ENCODE measurements at regions not wholly inside any gene's neighbourhood (a gene's known extent, or its start where the extent isn't known, plus 50 kb on each side); places are given as distances from the start of the nearest gene placed in this dataset.
"Not testable (repeated sequence)": the region's sequence is repeated elsewhere in the genome, so short reads cannot be mapped to it uniquely, and the experiment has no call there.

DNA sequence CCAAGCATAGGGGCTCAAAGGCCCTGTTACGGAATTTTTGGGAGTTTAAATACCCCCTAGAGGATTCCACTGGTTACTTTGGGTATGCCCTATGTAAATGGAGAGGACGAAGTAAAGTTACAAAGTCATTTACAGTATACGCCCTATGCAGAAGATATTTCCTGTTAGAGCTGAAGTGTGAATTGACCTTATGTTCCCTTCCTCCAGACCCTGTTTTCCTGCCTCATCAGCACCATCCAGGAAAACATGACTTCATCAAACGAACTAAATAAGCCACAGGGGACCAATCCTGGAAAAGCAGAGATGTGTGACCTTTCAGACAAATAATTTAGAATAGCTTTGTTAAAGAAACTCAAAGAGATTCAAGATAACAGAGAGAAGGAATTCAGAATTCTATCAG, 177.4 kb downstream of the SQOR start:
- no peak for DNase-seq

DNA sequence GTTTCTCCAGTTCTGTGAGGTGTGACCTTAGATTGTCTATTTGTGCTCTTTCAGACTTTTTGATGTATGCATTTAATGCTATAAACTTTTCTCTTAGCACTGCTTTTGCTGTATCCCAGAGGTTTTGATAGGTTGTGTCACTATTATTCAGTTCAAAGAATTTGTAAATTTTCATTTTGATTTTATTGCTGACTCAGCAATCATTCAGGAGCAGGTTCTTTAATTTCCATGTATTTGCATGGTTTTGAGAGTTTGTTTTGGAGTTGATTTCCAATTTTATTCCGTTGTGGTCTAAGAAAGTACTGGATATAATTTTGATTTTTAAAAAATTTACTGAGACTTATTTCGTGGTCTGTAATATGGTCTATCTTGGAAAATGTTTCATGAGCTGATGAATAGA, 182.7 kb downstream of the SQOR start:
- not testable (repeated sequence) for DNase-seq

GRCh38 chr15:45821390-45821789, 186.6 kb downstream of the SQOR start:
- peak; percentile 7 for DNase-seq

- DNase-seq = not testable (repeated sequence)
Measured at GRCh38 chr15:45822968-45823367, 188.1 kb downstream of the SQOR start.

DNA sequence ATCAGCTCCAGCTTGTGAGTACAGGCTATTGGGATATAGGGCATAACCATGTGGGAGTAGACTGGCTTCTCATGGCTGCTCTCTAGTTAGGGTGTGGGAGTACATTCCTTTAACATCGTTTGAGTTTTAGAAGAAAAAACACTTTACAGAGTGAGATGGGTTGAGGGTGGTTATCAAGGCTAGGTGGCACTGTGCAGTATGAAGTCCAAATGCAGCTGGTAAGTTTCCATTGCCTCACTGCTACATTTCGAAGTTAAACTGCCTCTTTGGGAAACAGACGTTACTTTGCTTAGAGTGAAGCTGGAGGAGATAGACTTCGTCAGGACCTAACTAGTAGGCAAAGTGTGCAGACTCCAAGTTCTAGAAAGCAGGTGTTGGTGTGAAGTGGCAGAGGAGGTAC, 192.4 kb downstream of the SQOR start:
- no peak for DNase-seq

DNA sequence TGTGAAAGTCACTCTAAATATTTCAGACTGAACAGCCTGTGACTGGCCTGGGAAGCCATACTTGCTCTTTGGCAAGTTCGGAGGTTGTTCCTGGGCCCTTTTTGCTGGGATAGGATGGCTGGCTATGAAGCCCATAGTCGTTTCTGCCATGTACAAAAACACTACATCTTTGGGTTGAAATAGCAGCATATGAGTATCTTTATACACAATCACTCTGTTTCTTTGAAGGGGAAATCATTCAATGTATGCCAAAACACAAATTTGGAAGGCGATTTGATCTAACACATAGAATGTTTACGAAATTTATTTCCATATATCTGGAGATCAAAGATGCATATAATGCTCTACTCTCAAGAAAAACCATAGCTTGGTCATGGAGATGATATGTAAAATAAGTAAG, 192.9 kb downstream of the SQOR start:
- DNase-seq = no peak

- peak; percentile 7 for DNase-seq
Measured at GRCh38 chr15:45829336-45830153, 194.7 kb downstream of the SQOR start.

DNA sequence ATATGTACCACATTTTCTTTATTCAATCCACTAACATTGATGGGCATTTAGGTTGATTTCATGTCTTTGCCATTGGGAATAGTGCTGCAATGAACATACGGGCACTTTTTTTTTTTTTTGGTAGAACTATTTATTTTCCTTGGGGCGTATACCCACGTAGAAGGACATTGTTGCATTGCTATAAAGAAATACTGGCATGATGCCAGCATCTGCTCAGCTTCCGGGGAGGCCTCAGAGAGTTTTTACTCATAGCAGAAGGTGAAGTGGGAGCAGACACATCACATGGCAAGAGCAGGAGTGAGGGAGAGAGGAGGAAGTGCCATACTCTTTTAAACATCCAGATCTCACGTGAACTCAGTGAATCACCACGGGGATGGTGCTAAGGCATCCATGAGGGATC, 197.0 kb downstream of the SQOR start:
- DNase-seq = no peak

DNA sequence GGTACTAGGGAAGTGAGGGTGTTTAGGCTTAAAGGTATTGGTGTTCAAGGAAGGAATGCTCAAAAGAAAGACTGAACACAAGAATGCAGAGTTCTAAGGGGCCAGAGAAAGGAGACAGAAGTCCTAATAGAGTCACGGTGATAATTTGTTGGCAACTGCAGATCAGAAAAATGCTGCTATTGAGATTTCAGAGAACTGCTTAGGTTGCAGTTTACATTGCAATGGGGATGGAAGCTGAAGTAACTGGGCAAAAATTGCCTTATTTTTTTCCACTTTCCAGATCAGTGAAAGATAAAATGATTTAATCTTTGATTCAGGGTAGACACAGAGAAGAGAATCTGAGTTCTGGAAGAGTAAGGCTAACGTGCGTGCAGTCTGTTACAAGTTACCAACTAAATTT, 199.8 kb downstream of the SQOR start:
- DNase-seq = no peak

GRCh38 chr15:45842151-45842550, 207.3 kb downstream of the SQOR start:
- DNase-seq = no peak

GRCh38 chr15:45847645-45848044, 212.8 kb downstream of the SQOR start:
- no peak for DNase-seq

GRCh38 chr15:45849136-45849535, 214.3 kb downstream of the SQOR start:
- no peak for DNase-seq

DNA sequence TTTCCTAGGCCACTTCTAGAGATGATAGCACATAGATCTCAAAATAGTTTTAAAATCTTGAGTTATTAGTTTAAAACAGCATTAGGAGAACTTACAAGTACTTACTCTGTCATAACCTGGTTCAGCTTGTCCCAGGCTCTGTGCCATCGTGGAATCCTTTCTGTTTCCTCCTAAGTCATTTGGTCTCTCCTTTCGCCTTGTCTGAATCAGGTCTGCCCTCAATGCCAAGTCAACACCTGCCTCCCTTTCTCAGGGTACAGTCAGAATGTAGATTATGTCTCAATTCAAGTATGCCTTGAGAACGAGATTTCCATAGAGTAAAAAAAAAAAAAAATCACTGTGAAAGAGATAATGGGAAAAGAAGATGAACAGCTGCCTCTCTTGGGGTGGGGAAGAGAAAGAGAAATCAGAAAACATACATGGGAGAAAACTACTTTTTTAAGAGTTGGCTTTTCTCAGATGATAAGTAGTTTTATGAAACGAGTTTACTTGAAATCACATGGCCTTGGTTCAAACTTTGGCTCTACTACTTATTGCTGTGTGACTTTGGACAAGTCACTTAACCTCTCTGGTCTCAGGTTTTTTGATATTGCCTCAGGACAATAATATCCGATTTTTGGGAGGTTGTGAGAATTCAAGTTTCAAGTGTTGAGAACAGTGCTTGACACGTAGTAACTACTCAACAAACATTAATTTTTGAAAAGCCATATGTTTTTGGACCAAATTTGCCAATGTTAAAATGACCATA, 219.8 kb downstream of the SQOR start:
- DNase-seq = no peak

DNA sequence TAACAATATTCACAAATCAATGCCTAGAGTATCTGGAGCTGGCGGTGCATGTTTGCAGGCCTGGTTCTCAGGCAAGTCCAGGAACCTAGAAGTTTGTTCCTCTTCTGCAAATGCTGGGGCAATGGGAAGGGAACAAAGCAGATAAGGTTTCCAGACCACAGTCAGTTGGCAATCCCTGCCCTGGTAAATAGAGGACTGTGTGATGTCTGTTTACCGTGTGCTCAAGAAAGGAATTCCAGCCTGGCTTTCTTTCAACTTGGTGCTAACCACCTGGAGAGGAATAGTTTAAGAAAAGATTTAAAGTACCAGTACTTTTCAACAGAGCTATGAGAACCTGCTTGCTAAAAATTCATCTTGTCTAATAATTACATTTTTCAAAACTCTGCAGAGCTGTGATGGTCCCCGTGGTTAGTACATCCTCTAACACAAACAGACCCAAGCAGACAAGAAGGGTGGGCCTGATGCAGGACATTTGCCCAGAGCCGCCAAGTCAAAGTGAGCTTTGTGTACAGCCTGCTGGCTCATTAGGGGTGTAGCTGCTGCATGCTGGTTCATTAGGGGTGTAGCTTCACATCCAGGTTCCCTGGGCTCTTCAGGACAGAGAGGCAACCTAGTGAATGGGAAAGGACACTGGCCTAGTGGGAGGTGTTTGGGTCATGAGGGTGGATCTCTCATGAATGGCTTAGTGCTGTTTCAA, 220.5 kb downstream of the SQOR start:
- DNase-seq = no peak

- no peak for DNase-seq
Measured at GRCh38 chr15:45855907-45856579, 221.2 kb downstream of the SQOR start.

DNA sequence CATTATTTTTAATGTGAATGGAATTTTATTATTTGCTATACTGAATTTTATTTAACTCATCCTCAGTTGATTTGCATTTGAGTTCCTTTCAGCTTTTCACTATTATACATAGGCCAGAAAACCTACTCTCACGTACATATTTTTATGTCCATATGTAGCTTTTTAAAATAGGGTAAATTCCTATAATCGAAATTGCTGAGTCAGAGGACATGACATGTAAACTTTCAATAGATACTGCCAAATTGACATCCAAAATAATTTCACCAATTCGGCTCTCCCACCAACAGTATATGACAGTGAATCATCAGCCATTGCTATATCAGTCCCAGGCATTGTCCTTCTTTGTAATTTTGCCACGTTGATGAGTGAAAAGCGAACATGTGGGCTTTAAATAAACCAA, 222.5 kb downstream of the SQOR start:
- no peak for DNase-seq

- no peak for DNase-seq
Measured at GRCh38 chr15:45858491-45858890, 223.7 kb downstream of the SQOR start.

GRCh38 chr15:45862034-45862433, 227.2 kb downstream of the SQOR start:
- DNase-seq = no peak

GRCh38 chr15:45863881-45864580, 229.2 kb downstream of the SQOR start:
- no peak for DNase-seq

GRCh38 chr15:45866616-45867015, 231.8 kb downstream of the SQOR start:
- DNase-seq = no peak

DNA sequence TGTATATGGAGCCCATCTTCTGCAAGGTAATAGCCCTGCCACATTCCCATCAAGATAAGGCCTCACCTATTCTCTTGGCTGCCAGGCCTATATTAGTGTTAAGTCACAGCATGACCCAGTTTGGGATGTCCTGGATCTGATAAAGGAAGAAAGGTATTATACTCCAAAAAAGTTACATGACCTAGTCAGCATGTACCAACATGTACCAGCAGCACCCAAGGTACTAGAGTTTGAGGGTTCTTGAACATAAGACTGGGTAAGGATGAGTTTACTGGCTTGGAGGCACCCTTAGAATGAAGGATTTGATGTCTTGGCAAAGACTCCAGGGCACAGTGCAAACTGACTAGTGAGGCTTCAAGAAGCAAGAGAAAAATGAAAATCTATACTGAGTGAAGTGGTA, 232.5 kb downstream of the SQOR start:
- no peak for DNase-seq

- no peak for DNase-seq
Measured at GRCh38 chr15:45868109-45868691, 233.4 kb downstream of the SQOR start.

All from NCI-H345 (cell line).